ENCODE measurements at regions not wholly inside any gene's neighbourhood (a gene's known extent, or its start where the extent isn't known, plus 50 kb on each side); places are given as distances from the start of the nearest gene placed in this dataset.

GRCh38 chr13:31866099-31866498 lies 126.8 kb downstream of the RXFP2 start:
- TF ChIP-seq, protein P1, sequence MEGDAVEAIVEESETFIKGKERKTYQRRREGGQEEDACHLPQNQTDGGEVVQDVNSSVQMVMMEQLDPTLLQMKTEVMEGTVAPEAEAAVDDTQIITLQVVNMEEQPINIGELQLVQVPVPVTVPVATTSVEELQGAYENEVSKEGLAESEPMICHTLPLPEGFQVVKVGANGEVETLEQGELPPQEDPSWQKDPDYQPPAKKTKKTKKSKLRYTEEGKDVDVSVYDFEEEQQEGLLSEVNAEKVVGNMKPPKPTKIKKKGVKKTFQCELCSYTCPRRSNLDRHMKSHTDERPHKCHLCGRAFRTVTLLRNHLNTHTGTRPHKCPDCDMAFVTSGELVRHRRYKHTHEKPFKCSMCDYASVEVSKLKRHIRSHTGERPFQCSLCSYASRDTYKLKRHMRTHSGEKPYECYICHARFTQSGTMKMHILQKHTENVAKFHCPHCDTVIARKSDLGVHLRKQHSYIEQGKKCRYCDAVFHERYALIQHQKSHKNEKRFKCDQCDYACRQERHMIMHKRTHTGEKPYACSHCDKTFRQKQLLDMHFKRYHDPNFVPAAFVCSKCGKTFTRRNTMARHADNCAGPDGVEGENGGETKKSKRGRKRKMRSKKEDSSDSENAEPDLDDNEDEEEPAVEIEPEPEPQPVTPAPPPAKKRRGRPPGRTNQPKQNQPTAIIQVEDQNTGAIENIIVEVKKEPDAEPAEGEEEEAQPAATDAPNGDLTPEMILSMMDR (IDR thresholded peaks at IDR 0.05), result no peak
- TF ChIP-seq POLR2A (IDR thresholded peaks at IDR 0.05), result no peak
